Prostate gland (tissue), 2 donors: ENCODE measurements at regions not wholly inside any gene's neighbourhood (a gene's known extent, or its start where the extent isn't known, plus 50 kb on each side); places are given as distances from the start of the nearest gene placed in this dataset.

ENCODE experiments used
- CTCF ChIP-seq, 4 experiments: fragments of 200-600 bp in 2 of 4; fragments of 450-650 bp in 2 of 4; sonication (generic) in 2 of 4; IDR thresholded peaks; 1 replicate in 3 of 4; 2 replicates in 1 of 4; pipeline ENCODE4 v1.5.1; 2016 to 2019; ENCODE audit warnings: antibody characterized with exemption in 4 of 4, mild to moderate bottlenecking in 2 of 4, moderate library complexity in 2 of 4
- POLR2A ChIP-seq: fragments of 450-650 bp; IDR thresholded peaks from one replicate; pipeline ENCODE4 v1.6.1; 2016; ENCODE audit warnings: antibody characterized with exemption, mild to moderate bottlenecking
- POLR2AphosphoS5 ChIP-seq: sonication (generic); formaldehyde crosslinking; IDR thresholded peaks from one replicate; pipeline ENCODE4 v1.6.1; 2017; ENCODE audit warnings: antibody characterized with exemption

- no peak for TF ChIP-seq CTCF (IDR thresholded peaks at IDR 0.05)
- TF ChIP-seq POLR2AphosphoS5: no peak
- no peak for TF ChIP-seq POLR2A
These were observed 172.0 kb downstream of the FBXO8 start for GRCh38 chr4:174111422-174111821.
